ENCODE measurements at regions not wholly inside any gene's neighbourhood (a gene's known extent, or its start where the extent isn't known, plus 50 kb on each side); places are given as distances from the start of the nearest gene placed in this dataset.

DNA sequence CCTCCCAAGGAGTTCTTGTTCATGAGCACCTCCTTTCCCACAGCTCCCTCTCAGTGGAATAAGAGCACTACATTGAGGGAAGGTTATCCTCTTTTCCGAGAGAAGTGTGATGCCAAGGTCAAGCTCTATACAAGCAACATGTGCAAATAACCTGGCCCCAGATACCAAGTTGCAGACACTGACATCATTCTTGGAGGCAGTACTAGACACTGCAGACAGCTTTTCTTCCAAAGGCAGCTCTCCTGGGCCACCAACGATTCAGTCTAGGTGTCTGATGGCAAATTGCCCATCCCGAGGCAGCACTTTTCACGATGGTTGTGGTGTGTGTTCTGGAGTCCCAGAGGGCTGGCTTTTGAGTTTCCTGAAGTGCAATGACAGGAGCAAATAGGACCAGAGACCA, 384.9 kb downstream of the TLL1 start:
- Mint-ChIP-seq H3K27ac (ENCODE audit: unreplicated experiment) (no peak overlapping the region), H3K36me3 (ENCODE audit: unreplicated experiment) (no peaks in the 10 kb centered on the region), H3K4me1 (ENCODE audit: low read depth, unreplicated experiment) (no peaks in the 10 kb centered on the region), H3K4me3 (ENCODE audit: unreplicated experiment) (no peak overlapping the region), H3K9me3 (ENCODE audit: unreplicated experiment) (no peaks in the 10 kb centered on the region), H3K27me3 (ENCODE audit: unreplicated experiment) (no peaks in the 10 kb centered on the region)
- TF ChIP-seq, protein P1, sequence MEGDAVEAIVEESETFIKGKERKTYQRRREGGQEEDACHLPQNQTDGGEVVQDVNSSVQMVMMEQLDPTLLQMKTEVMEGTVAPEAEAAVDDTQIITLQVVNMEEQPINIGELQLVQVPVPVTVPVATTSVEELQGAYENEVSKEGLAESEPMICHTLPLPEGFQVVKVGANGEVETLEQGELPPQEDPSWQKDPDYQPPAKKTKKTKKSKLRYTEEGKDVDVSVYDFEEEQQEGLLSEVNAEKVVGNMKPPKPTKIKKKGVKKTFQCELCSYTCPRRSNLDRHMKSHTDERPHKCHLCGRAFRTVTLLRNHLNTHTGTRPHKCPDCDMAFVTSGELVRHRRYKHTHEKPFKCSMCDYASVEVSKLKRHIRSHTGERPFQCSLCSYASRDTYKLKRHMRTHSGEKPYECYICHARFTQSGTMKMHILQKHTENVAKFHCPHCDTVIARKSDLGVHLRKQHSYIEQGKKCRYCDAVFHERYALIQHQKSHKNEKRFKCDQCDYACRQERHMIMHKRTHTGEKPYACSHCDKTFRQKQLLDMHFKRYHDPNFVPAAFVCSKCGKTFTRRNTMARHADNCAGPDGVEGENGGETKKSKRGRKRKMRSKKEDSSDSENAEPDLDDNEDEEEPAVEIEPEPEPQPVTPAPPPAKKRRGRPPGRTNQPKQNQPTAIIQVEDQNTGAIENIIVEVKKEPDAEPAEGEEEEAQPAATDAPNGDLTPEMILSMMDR (IDR thresholded peaks at IDR 0.05; ENCODE audit: partially characterized antibody, unreplicated experiment): no peak
- DNase-seq: no peak

DNA sequence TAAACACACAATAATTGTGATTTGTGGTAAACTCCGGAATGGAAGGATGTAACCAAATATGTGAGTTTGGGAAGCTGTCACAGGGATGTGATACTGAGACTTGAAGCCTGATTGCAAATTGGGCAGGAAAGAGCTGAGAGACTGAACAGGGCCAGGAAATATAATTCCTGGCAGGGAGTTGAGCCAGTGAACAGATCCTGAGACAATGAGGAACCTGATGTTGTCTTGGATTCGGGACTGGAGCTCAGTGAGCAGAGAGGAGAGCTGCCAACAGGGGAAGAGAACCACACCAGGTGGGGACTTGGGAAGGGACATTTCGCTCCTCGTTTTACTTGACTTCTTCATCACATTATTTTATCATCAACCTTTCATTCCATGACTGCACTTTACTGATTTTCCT, 386.0 kb downstream of the TLL1 start:
- H3K27me3 Mint-ChIP-seq (ENCODE audit: unreplicated experiment): no peaks in the 10 kb centered on the region
- no peaks in the 10 kb centered on the region for H3K4me1 Mint-ChIP-seq (ENCODE audit: low read depth, unreplicated experiment)
- no peak overlapping the region for H3K27ac Mint-ChIP-seq (ENCODE audit: unreplicated experiment)
- no peaks in the 10 kb centered on the region for H3K9me3 Mint-ChIP-seq (ENCODE audit: unreplicated experiment)
- TF ChIP-seq, protein P1 (IDR thresholded peaks at IDR 0.05; ENCODE audit: partially characterized antibody, unreplicated experiment): no peak
- no peak for DNase-seq
- no peak overlapping the region for H3K4me3 Mint-ChIP-seq (ENCODE audit: unreplicated experiment)
- H3K36me3 Mint-ChIP-seq (ENCODE audit: unreplicated experiment): no peaks in the 10 kb centered on the region

DNA sequence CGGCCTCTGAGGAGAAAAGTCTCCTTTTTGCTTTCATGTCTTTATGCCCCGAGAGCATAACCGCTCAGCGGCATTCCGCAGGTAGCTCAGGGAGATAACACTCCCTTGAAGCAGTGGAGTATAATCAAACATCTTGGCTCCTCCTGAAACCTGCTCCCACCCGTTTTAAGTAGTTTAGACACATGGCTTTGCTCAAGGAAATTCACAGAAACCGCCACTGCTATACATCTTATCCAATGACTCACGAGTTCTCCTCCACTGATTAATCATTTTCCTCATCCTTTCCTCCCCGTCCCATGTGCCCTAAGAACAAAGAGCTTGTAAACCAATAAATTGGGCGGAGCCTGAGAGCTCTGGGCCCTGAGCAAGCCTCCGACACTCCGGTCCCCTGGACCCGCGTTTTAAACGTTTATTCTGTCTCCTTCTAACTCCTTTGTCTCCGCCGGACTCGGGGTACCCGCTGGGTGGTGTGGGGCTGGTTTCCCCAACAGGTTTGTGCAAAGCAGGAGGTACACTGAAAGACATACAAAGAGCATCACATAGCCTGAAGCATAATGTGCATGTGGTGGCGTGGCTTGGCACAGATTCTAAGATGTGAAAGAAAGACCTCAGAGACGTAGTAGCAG, 401.2 kb downstream of the TLL1 start:
- H3K27me3 Mint-ChIP-seq (ENCODE audit: unreplicated experiment): no peaks in the 10 kb centered on the region
- H3K4me1 Mint-ChIP-seq (ENCODE audit: low read depth, unreplicated experiment): no peaks in the 10 kb centered on the region

DNA sequence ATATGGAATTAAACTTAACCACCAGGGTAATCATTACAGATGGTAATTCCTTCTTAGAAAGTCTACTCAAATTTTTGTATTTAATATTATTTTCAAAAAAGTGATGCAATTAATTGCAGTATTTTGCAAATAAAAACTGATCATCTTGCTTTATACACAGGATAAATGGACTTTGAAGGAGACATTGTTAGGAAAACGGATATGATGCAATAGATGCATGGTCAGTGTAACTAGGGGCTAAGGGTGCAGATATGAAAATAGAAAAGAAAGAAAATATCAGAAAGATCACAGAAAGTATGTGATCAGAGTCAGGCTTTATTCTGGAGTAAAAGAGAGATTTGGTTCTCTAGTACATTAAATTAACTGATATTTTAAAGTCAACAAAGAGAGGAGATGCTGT, 401.7 kb downstream of the TLL1 start:
- H3K4me1 Mint-ChIP-seq (ENCODE audit: low read depth, unreplicated experiment): no peaks in the 10 kb centered on the region
- H3K9me3 Mint-ChIP-seq (ENCODE audit: unreplicated experiment): no peaks in the 10 kb centered on the region
- TF ChIP-seq, protein P1 (IDR thresholded peaks at IDR 0.05; ENCODE audit: partially characterized antibody, unreplicated experiment): no peak
- no peak overlapping the region for H3K27ac Mint-ChIP-seq (ENCODE audit: unreplicated experiment)
- H3K4me3 Mint-ChIP-seq (ENCODE audit: unreplicated experiment): no peak overlapping the region
- no peaks in the 10 kb centered on the region for H3K27me3 Mint-ChIP-seq (ENCODE audit: unreplicated experiment)
- no peak for DNase-seq
- H3K36me3 Mint-ChIP-seq (ENCODE audit: unreplicated experiment): no peaks in the 10 kb centered on the region

More for the DNA sequence above, 401.2 kb downstream of the TLL1 start:
- TF ChIP-seq, protein P1 (IDR thresholded peaks at IDR 0.05; ENCODE audit: partially characterized antibody, unreplicated experiment): no peak
- Mint-ChIP-seq H3K36me3 (ENCODE audit: unreplicated experiment) (no peaks in the 10 kb centered on the region), H3K9me3 (ENCODE audit: unreplicated experiment) (no peaks in the 10 kb centered on the region), H3K4me3 (ENCODE audit: unreplicated experiment) (no peak overlapping the region), H3K27ac (ENCODE audit: unreplicated experiment) (no peak overlapping the region)
- DNase-seq: no peak

DNA sequence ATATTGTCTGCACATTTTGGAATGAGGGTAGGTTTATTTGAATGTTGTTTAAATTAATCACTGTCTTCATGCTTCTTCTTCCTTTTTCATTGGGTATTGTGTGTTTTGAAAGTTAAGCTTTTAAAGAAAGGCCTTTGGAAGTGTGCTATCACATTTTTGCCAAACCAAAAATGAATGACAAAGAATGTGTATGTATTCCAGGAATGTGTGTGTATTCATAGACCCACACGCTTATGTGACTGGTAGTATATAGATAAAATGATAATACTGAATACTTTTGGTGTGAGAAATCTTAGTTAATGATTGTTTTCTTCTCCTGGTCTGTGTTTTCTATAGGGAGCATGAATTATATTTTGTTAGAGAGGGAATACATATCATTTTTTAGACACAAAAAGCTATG, 404.4 kb downstream of the TLL1 start:
- no peaks in the 10 kb centered on the region for H3K27me3 Mint-ChIP-seq (ENCODE audit: unreplicated experiment)
- TF ChIP-seq, protein P1 (IDR thresholded peaks at IDR 0.05; ENCODE audit: partially characterized antibody, unreplicated experiment): no peak
- H3K36me3 Mint-ChIP-seq (ENCODE audit: unreplicated experiment): no peaks in the 10 kb centered on the region
- no peak for DNase-seq
- no peaks in the 10 kb centered on the region for H3K9me3 Mint-ChIP-seq (ENCODE audit: unreplicated experiment)
- H3K27ac Mint-ChIP-seq (ENCODE audit: unreplicated experiment): no peak overlapping the region
- H3K4me3 Mint-ChIP-seq (ENCODE audit: unreplicated experiment): no peak overlapping the region
- H3K4me1 Mint-ChIP-seq (ENCODE audit: low read depth, unreplicated experiment): no peaks in the 10 kb centered on the region
